ENCODE measurements at regions not wholly inside any gene's neighbourhood (a gene's known extent, or its start where the extent isn't known, plus 50 kb on each side); places are given as distances from the start of the nearest gene placed in this dataset.
"Not testable (repeated sequence)": the region's sequence is repeated elsewhere in the genome, so short reads cannot be mapped to it uniquely, and the experiment has no call there.

DNA sequence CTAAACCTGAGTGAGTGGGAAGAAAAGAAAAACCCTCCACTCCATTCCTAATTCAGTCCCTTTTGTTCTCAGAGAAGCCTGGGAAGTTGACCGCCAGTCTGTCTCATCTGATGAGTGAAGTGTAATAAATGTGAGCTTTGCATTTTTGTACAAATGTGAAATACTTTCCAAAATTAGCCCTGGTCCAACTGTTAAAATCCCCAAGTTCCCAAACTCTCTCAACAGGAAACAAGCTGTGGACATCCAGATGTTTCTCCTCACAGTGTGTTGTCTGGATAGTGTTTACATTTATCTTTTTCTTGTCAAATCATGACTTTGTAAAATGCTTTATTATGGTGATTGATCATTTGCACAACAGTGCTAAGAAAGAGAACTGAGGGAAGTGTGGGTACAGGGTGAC, 145.1 kb downstream of the TM2D1 start:
- no peak for DNase-seq

DNA sequence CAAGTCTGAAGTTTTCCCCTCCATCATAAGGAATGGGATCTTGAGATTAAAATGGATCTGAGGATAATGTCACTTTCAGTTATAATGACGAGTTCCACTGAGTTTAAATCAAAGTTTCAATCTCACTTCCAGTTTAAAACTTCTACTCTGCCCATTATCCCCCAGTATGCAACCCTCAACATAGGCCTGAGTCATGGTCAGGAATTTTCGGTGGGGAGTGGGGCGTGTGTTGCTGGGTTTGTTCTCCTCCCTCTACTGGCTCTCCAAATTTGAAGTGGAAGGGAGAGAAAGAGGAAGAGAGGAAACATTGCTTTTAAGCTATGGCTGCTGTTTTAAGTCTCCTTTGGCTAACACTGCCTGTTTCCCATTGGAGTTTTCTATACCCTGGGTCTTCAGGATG, 152.9 kb downstream of the TM2D1 start:
- no peak for DNase-seq

DNA sequence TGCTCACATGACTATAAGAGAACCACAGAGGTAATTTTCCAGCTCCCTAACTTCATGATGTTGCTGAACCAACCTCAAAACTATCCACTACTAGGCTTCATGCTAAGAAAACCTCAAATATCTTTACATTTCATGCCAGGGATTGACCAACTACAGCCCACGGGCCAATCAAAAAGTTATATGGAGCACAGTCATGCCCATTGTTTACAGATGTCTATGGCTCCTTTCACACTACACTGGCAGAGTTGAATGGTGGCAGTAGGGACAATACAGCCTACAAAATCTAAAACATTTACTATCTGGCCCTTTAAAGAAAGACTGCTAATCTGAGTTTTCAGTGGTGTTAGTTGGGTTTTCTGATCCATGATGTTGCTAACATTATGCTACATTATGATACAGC, 154.8 kb downstream of the TM2D1 start:
- DNase-seq: no peak

GRCh38 chr1:61569303-61569621, 155.7 kb downstream of the TM2D1 start:
- no peak for DNase-seq

DNA sequence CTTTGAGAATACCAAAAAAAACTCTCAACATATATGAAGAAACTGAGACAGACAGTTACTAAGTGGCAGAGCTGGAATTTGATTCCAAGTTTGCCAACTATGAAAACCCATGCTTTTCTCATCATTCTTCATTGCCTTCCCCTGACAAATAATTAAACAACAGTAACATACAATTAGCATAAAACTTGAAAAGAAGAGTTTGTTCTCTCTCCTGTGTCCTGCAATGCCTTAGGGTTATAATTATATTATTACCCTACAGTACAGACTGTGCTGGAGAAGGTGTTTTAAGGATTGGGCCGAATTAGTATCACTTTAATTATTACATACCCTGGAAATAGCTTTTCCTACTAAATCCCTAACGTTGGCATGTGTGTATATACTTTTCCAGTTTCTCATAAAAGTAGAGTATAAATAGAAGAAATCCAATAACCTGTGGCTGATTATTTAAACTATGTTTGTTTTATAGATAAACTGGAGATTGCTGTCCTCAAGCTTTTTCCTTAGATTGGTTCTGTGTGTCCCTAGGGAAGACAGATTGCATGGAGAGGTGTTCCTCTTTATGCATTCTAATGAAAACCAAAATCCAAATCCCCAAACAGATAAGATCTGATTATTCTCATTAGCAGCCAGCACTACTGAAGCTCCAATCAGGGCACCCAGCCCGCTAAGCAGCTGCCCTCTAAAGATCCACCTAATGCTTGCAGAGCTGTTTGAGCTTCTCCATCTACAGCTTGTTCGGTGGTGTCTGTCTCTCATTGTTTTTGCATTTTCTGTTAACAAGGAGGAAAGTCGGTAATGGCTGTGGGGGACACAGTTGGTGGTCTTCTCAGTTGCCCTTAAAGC, 156.3 kb downstream of the TM2D1 start:
- no peak for DNase-seq

- no peak for DNase-seq
Observed at GRCh38 chr1:61566177-61566576, 158.8 kb downstream of the TM2D1 start.

- no peak for DNase-seq
Observed at GRCh38 chr1:61563611-61564010, 161.3 kb downstream of the TM2D1 start.

DNA sequence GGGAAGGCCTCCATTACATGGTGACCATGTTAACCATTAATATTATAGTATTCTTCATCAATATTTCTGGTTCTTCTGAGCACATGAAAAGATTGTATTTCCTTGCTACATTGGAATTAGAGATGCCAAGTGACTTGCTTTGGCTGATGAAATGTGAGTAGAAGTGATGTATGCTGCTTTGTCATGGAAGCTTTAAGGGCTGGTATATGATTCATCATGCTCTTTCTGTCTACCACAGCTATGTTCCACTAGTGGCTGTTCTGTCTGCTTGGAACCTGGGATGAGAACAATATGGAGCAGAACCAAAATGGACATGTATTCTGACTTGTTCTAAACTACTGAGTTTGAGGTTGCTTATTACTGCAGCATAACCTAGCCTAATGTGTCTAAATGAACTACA, 163.3 kb downstream of the TM2D1 start:
- DNase-seq: no peak

GRCh38 chr1:61560385-61560784, 164.6 kb downstream of the TM2D1 start:
- no peak for DNase-seq

- DNase-seq: no peak
Observed at GRCh38 chr1:61556631-61557030, 168.3 kb downstream of the TM2D1 start.

DNA sequence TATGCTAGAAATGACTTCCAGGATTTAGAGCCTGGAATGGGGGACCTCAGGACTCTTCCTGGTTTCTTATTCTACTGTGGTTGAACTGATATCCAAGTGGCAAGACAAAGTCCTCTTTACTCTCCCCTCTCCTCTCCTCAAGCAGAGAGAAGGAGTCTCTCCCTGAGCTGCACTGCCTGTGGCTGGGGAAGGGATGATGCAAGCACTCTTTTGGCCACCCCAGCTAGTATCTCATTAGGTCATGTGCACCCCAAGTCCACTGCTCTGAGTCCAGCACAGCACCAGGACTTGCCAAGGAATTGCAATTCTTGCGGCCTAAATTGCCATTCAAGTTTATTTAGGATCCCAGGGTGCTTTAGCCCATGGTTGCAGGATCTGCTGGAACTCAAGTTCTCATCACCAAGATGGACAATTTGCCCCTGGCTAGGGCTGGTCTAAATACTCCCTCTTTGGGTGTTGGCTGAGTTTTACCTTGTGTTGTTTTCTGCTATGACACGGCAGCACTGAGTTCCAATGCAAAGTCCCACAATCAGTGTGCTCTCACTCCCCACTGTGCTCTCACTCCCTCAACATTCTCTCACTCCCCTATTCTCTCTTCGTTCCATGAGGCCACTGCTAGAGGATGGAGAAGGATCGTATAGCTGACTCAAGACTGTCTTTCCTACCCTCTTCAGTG, 172.2 kb downstream of the TM2D1 start:
- DNase-seq: no peak

DNA sequence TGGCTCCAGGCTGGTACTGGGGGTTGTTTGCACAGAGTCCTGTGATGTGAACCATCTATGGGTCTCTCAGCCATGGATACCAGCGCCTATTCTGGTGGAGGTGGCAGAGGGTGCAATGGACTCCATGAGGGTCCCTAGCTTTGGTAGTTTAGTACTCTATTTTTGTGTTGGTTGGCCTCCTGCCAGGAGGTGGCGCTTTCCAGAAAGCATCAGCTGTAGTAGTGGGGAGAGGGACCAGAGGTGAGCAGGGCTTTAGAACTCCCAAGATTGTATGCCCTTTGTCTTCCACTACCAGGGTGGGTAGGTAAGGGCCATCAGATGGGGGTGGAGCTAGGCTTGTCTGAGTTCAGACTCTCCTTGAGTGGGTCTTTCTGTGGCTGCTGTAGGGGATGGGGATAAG, 177.6 kb downstream of the TM2D1 start:
- not testable (repeated sequence) for DNase-seq

- not testable (repeated sequence) for DNase-seq
Observed at GRCh38 chr1:61544870-61545269, 180.1 kb downstream of the TM2D1 start.

DNA sequence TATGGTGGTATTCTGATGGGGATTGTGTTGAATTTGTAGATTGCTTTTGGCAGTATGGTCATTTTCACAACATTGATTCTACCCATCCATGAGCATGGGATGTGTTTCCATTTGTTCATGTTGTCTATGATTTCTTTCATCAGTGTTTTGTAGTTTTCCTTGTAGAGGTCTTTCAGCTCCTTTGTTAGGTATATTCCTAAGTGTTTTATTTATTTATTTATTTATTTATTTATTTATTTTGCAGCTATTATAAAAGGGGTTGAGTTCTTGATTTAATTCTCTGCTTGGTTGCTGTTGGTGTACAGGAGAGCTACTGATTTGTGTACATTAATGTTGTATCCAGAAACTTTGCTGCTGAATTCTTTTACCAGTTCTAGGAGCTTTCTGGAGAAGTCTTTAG, 181.4 kb downstream of the TM2D1 start:
- not testable (repeated sequence) for DNase-seq

DNA sequence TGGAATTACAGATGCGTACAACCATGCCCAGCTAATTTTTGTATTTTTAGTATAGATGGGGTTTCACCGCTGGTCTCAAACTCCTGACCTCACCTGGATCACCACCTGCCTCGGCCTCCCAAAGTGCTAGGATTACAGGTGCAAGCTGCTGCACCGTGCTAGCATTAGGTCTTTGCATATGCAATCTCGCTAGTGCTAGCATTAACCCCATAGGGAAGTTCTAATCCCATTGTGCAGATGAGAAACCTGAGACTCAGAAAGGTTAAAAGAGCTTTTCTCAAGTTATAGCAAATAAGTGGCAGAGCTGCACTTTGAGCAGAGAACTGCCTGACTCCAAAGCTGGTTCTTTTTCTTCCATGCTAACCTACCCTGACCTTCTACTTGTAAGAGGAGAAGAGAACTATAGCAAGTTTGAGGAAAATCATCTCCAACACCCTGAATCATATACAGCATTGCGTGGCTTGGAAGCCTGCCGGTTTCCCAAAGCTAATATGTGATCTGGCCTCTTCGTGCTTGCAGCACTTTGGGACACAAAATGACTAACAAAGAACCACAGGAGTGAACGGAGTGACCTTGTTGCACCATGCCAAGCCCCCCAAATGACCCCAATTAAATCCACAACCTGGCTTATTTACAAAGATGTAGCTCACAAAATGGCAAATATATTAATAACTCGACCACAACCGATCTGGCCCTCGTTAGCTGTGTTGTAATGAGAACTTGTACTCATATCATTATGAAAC, 185.1 kb downstream of the TM2D1 start:
- DNase-seq: no peak

DNA sequence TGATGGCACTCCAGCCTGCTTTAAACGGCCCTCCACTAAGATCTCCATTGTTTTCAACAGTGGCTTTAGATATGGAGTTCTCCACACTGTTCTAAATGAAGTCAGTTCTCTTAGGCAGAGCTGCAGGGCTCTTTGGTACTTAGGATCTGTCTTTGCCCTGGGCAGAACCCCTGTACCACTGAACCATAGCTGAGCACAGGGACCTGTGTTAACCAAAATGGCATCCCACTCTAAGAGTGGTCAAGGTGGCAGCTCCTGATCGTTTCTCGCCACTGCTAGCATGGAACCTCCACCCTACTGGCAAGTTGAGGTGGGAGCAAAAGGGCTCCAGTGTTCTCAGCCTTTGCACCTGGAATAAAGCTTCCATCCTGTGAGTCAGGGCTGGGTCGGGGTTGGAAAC, 186.7 kb downstream of the TM2D1 start:
- no peak for DNase-seq

- DNase-seq: no peak
Observed at GRCh38 chr1:61536174-61537108, 188.5 kb downstream of the TM2D1 start.

- no peak for DNase-seq
Observed at GRCh38 chr1:61534847-61535246, 190.1 kb downstream of the TM2D1 start.

DNA sequence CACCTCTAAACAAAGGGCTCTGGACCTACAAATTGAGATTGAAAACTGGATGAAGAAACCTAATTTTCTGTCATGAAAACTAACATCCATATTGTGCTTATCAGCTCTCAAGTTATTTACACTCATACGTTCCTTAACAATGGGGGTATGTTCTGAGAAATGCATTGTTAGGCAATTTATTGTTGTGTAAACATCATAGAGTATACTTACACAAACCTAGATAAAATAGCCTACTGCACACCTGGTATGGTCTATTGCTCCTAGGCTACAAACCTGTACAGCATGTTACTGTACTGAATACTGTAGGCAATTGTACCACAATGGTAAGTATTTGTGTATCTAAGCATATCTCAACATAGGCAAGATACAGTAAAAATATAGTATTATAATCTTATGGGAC, 191.4 kb downstream of the TM2D1 start:
- DNase-seq: no peak

DNA sequence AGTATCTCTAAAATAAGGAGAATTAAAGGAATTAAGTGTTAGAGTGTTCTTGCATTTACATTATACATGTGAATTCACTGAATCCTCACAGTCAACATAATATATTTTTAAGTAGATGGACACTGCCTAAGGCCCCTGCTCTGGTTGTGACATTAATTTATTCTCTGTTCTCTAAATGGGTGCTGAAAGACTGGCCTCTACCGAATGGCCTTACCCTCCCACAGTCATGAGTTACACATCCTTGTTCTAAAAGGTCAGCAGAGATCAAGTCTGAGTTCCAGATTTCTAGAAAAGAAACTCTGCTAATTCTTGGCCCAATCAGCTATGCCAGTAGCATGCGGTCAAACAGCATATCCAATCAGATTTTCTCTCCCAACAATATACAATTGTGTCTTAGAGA, 193.2 kb downstream of the TM2D1 start:
- DNase-seq: no peak

DNA sequence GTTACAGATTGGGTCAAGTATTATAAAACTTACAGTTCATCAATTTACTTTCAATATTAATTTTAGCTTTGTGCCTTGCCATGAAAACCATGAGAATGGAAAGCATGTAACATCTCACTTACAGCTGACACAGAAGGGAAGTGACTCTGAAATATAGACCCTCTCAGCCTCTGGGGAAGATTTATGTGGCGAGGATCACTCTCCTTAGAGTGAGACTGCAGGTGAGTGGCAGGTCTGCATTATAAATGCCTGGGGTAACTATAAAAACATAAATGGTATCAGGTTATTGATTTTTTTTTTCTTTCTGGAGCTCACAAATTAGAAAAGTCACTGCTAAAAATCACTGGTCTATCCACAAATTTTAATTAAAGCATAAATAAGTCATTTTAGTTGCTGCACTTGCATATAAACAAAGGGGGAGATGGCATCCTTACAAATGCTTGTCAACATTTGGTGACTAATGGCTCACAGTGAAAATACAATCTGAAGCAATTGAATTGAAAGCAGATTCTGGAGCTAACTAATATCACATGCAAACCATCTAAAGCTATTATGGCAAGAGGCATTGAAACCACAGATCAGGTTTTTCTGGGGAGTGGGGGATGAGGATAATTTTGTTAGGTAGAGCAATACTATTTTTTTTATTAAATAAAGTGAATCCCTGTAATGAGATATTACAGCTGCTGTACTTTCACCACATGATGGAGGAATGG, 200.9 kb downstream of the TM2D1 start:
- DNase-seq: no peak

DNA sequence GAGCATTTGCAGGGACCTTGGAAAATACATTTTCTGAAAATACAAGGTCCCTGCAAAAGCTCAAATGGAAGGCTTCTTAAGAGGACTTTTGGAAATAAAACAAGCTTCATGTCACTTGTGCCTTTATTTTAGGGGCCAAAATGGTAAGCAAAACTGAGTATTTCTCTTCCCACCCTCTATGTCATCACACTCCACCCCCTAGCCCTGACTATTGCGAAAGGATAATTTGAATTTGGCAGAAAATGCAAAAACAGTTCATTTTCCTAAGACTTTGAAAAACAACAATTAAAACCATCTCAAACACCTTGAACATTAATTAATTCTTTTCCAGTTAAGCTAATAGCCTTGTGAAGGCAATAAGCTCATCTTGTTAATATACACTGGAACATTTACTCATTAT, 201.7 kb downstream of the TM2D1 start:
- no peak for DNase-seq
